GM19043 (cell line): ENCODE measurements at regions not wholly inside any gene's neighbourhood (a gene's known extent, or its start where the extent isn't known, plus 50 kb on each side); places are given as distances from the start of the nearest gene placed in this dataset.
"Not testable (repeated sequence)": the region's sequence is repeated elsewhere in the genome, so short reads cannot be mapped to it uniquely, and the experiment has no call there.

Experiments
- ATAC-seq: cut with Tn5 transposase; IDR thresholded peaks from one replicate; pipeline ENCODE4 v1.9.1; 2021; ENCODE audit warnings: low read depth; ENCODE audit not compliant: unreplicated experiment

- ATAC-seq: no peak
Observed at GRCh38 chr5:54404568-54404967, 50.9 kb upstream of the HSPB3 start.

- no peak for ATAC-seq
Observed at GRCh38 chr5:54403885-54404416, 51.5 kb upstream of the HSPB3 start.

- ATAC-seq: no peak
Observed at GRCh38 chr5:54403121-54403520, 52.4 kb upstream of the HSPB3 start.

- peak; percentile 76 for ATAC-seq
Observed at GRCh38 chr5:54401515-54401914, 54.0 kb upstream of the HSPB3 start.

GRCh38 chr5:54398191-54398590 lies 57.3 kb upstream of the HSPB3 start:
- ATAC-seq: no peak

- no peak for ATAC-seq
Observed at GRCh38 chr5:54397420-54397819, 58.1 kb upstream of the HSPB3 start.

GRCh38 chr5:54393007-54393406 lies 62.5 kb upstream of the HSPB3 start:
- not testable (repeated sequence) for ATAC-seq

GRCh38 chr5:54390539-54391031 lies 64.9 kb upstream of the HSPB3 start:
- no peak for ATAC-seq

GRCh38 chr5:54390015-54390414 lies 65.5 kb upstream of the HSPB3 start:
- ATAC-seq: no peak

GRCh38 chr5:54389399-54389798 lies 66.1 kb upstream of the HSPB3 start:
- not testable (repeated sequence) for ATAC-seq

- ATAC-seq: no peak
Observed at GRCh38 chr5:54388811-54389210, 66.7 kb upstream of the HSPB3 start.

GRCh38 chr5:54388409-54388808 lies 67.1 kb upstream of the HSPB3 start:
- ATAC-seq: no peak

GRCh38 chr5:54387659-54388232 lies 67.8 kb upstream of the HSPB3 start:
- no peak for ATAC-seq

GRCh38 chr5:54387031-54387430 lies 68.5 kb upstream of the HSPB3 start:
- no peak for ATAC-seq

GRCh38 chr5:54385994-54386393 lies 69.5 kb upstream of the HSPB3 start:
- no peak for ATAC-seq

- ATAC-seq: no peak
Observed at GRCh38 chr5:54384356-54384933, 71.1 kb upstream of the HSPB3 start.

GRCh38 chr5:54383941-54384340 lies 71.6 kb upstream of the HSPB3 start:
- no peak for ATAC-seq

- no peak for ATAC-seq
Observed at GRCh38 chr5:54383225-54383901, 72.1 kb upstream of the HSPB3 start.

GRCh38 chr5:54381319-54381718 lies 70.9 kb upstream of the ARL15 start:
- not testable (repeated sequence) for ATAC-seq

- ATAC-seq: no peak
Observed at GRCh38 chr5:54379590-54379989, 69.2 kb upstream of the ARL15 start.

GRCh38 chr5:54378707-54379106 lies 68.3 kb upstream of the ARL15 start:
- no peak for ATAC-seq

GRCh38 chr5:54377339-54377738 lies 67.0 kb upstream of the ARL15 start:
- not testable (repeated sequence) for ATAC-seq
